GM13977 (cell line): ENCODE measurements at regions not wholly inside any gene's neighbourhood (a gene's known extent, or its start where the extent isn't known, plus 50 kb on each side); places are given as distances from the start of the nearest gene placed in this dataset.

Experiments
- DNase-seq: peaks from one replicate; pipeline ENCODE4 v3.0.0; 2012; ENCODE audit warnings: low spot score
- in situ Hi-C: fragments of 300-500 bp; cut with MboI; formaldehyde crosslinking; loops from one replicate; pipeline ENCODE4 v1.12.0; 2022; ENCODE audit warnings: low sequenced_read_pairs, low pct_unique_long_range_greater_than_20kb, mixed read lengths, inconsistent platforms; ENCODE audit not compliant: unreplicated experiment
- TF ChIP-seq, protein P1 (sequence below): IDR thresholded peaks from 2 replicates; pipeline ENCODE4 v1.5.1; 2012; ENCODE audit warnings: mild to moderate bottlenecking, control low read depth; ENCODE audit not compliant: insufficient read depth; ENCODE audit errors: extremely low read depth, missing control alignments

DNA sequence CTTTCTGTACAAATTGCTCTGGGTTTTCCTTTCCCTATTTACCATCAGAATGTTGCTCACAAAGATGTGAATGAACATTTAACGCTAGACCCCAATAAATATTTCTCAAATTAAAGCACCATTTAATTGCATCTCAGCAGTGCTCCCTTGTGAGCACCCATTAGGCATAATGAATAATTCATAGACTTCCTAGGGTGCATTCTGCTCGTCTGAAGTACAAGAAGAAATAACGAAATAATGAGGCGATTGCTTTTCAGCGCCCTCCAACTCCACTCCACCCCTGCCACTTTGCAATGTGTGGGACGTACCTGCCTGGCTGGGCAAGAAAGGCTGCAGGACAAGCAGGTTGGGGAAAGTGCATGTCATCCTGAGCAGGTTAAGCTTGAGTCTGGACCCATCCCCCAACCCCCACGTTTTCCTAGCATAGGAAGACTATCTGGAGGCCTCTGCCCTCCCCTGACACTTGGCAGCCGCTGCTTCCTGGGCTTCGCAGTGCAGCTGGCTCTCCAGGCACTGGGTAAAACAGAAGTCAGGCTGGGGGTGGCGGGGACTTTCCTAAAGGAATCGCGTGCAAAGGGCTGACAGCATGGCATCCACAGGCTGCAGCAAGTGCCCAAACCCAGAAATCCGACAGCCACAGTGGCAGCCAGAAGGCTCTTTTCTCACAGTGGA is 253.7 kb downstream of the DUSP6 start:
- DNase-seq: no peak
- in situ Hi-C loops: no loop called here
- TF ChIP-seq, protein P1, sequence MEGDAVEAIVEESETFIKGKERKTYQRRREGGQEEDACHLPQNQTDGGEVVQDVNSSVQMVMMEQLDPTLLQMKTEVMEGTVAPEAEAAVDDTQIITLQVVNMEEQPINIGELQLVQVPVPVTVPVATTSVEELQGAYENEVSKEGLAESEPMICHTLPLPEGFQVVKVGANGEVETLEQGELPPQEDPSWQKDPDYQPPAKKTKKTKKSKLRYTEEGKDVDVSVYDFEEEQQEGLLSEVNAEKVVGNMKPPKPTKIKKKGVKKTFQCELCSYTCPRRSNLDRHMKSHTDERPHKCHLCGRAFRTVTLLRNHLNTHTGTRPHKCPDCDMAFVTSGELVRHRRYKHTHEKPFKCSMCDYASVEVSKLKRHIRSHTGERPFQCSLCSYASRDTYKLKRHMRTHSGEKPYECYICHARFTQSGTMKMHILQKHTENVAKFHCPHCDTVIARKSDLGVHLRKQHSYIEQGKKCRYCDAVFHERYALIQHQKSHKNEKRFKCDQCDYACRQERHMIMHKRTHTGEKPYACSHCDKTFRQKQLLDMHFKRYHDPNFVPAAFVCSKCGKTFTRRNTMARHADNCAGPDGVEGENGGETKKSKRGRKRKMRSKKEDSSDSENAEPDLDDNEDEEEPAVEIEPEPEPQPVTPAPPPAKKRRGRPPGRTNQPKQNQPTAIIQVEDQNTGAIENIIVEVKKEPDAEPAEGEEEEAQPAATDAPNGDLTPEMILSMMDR: no peak

DNA sequence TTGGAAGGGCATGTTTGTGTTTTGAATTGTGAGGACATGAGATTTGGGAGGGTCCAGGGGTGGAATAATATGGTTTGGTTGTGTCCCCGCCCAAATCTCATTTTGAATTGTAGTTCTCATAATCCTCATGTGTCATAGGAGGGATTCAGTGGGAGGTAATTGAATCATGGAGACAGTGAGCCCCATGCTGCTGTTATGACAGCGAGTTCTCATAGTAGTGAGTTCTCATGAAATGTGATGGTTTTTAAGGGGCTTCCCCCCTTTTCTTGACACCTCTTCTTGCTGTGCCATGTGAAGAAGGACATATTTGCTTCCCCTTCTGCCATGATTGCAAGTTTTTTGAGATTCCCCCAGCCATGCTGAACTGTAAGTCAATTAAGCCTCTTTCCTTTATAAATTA is 260.0 kb downstream of the DUSP6 start:
- DNase-seq: no peak
- in situ Hi-C loops: no loop called here
- TF ChIP-seq, protein P1: no peak

DNA sequence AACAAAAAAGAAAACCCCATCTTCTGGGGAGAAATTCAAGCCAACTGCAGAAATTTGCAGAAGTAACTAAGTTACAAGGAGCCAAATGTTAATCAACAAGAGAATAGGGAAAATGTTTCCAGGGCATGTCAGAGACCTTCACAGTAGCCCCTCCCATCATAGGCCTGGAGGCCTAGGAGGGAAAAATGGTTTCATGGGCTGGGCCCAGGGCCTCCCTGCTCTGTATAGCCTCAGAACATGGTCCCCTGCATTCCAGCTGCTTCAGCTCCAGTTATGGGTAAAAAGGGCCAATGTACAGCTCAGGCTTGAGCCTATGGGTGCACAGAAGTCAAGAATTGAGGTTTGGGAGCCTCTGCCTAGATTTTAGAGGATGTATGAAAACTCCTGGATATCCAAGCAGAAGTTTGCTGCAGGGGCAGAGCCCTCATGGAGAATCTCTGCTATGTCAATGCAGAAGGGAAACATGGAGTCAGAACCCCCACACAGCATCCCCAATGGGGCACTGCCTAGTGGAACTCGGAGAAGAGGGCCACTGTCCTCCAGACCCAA is 260.9 kb downstream of the DUSP6 start:
- TF ChIP-seq, protein P1: no peak
- no peak for DNase-seq
- in situ Hi-C loops: no loop called here

DNA sequence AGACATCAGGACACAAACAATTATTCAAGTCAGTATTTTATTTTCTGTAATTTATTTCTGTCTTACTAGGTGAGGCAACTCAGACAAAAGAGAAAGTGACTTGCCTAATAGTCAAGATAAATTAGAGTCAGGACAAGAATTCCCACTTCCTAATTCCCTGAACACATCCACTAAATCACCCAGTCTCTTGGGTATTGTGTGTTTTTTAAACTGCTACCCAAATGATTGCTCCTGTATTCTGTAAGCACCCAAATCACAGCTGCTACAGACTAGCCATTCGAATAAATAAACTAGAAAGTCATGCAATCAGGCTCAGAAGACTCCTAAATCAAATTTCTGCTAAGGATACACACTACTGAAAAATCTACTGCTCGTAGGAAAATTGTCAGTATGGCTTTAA is 263.0 kb downstream of the DUSP6 start:
- DNase-seq: no peak
- in situ Hi-C loops: no loop called here
- TF ChIP-seq, protein P1: no peak

DNA sequence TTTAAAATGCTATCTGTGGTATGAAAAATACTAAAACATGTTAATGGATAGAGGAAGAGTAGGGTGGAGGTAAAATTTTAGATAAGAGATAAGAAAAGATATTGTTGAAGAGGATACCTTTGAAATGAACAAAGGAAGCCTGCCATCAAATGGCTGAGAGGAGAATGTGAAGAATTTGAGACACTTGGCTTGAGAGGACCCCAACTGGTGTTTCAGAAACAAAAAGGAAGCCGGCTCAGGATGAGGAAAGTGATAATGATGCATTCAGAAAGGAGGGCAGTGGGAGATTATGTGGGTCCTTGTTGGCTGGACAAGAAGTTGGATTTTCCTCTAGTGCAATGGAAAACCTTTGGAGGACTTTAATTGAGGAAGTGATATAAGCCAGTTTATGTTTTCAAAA is 264.4 kb downstream of the DUSP6 start:
- in situ Hi-C loops: no loop called here
- DNase-seq: no peak
- TF ChIP-seq, protein P1: no peak

DNA sequence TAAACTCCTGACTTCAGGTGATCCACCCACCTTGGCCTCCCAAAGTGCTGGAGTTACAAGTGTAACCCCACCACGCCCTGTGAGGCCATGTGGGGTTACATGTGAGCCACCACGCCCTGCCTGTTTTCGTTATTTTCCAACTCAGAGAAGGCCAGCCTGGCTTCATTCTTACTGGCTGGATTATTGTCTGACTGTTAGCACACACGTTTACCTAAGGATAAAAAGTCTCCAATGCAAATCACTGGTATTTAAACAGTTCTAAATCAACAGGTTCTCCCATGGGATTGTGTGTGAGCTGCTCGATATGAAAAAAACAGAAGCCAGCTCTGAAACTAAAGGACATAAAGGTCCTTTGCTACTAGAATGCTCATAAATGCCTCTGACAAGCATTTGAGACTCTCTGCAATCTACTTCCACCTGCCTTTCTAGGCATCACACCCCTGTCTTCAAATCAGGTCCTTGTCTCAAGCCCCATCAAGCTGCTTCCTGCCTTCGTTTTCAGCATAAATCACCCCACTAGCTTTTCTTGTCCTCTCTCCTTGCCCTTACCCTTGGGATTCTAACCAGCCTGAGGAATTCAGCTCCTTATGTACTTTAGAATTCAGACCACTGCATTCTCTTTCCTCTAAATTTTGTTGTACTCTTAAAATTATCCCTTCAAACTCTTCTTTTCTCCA is 265.0 kb downstream of the DUSP6 start:
- DNase-seq: no peak
- in situ Hi-C loops: no loop called here
- TF ChIP-seq, protein P1: no peak
